Ovary (tissue), 3 donors: ENCODE measurements at regions not wholly inside any gene's neighbourhood (a gene's known extent, or its start where the extent isn't known, plus 50 kb on each side); places are given as distances from the start of the nearest gene placed in this dataset.

Experiments
- CTCF ChIP-seq, 3 donors: fragments of 450-650 bp in 2 of 3; fragments of 200-600 bp in 1 of 3; IDR thresholded peaks; one replicate each; pipeline versions ENCODE4 v1.5.1 to v1.8.0; 2016 to 2022; ENCODE audit warnings: antibody characterized with exemption in 3 of 3, mild to moderate bottlenecking in 1 of 3
- EP300 ChIP-seq: sonication (generic); formaldehyde crosslinking; IDR thresholded peaks from one replicate; pipeline ENCODE4 v1.6.1; 2017; ENCODE audit warnings: antibody characterized with exemption
- POLR2A ChIP-seq: fragments of 450-650 bp; IDR thresholded peaks from one replicate; pipeline ENCODE4 v1.6.1; 2017; ENCODE audit warnings: antibody characterized with exemption, mild to moderate bottlenecking, moderate library complexity
- donor health status: DM: no; HTN: no; CAD: no.

DNA sequence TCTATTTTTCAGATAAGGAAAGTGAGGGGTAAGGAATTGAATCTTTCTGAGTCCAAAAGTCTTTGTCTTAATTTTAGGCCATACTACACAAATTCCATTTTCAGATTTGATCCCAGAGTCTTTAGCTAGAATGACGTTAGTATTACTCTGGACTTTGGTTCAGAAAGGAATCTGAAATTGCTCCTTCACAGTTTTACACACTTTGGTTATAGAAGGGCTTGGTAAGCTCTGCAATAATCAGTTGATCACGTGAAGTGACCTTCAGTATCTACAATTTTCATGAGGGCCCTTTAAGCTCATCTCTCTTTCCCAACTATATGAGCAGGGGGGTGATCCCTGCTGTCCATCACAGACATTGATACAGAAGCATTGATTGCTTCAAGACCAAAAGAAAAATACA, 103.4 kb upstream of the ESRRG start:
- TF ChIP-seq CTCF (IDR thresholded peaks at IDR 0.05) (no peak), POLR2A (no peak), EP300 (no peak)
